GM12878 (cell line): ENCODE measurements at regions not wholly inside any gene's neighbourhood (a gene's known extent, or its start where the extent isn't known, plus 50 kb on each side); places are given as distances from the start of the nearest gene placed in this dataset.

Experiments
- ATAC-seq: fragments of 200-7000 bp; cut with Tn5 transposase; 3 replicates; pipeline ENCODE4 v1.9.1; 2020; ENCODE audit warnings: mild to moderate bottlenecking, moderate library complexity
- BruUV-seq: library from RNA; stranded (reverse); fragments of 400-500 nt; replicated peaks from 2 replicates; lab custom pipeline; 2021; lab: Mats Ljungman, UMichigan
- CTCF ChIA-PET: fragments of 300-600 bp; sonication (Branson Sonifier 250); formaldehyde crosslinking; extraction: SDS; loops from one replicate; lab custom pipeline; 2021; ENCODE audit warnings: inconsistent platforms; lab: Yijun Ruan, JAX
- POLR2A ChIA-PET: fragments of 350-600 bp; formaldehyde crosslinking; extraction: SDS; loops from one replicate; lab custom pipeline; 2021; ENCODE audit warnings: inconsistent platforms; lab: Charles Lee
- RAD21 ChIA-PET: fragments of 300-600 bp; sonication (Branson Sonifier 250); formaldehyde crosslinking; loops from one replicate; lab custom pipeline; 2023; ENCODE audit warnings: antibody characterized with exemption; ENCODE audit not compliant: unreplicated experiment; lab: Charles Lee
- SMC1A ChIA-PET: fragments of 300-600 bp; sonication (Branson Sonifier 250); formaldehyde crosslinking; loops from one replicate; lab custom pipeline; 2023; ENCODE audit not compliant: unreplicated experiment, uncharacterized antibody; lab: Charles Lee
- DNase-seq: peaks from one replicate; pipeline ENCODE4 v3.0.0-alpha.2; 2011; ENCODE audit warnings: low read depth, low spot score
- FAIRE-seq: peaks from 3 replicates; lab custom pipeline; 2011; peaks lifted over from hg19 to GRCh38; lab: Jason Lieb, UNC
- H2AFZ ChIP-seq: 2 replicates; pipeline ENCODE4 v1.6.0; 2011; ENCODE audit warnings: low read depth, low read length, control low read depth; ENCODE audit not compliant: control insufficient read depth
- H3K27ac ChIP-seq: 2 replicates; pipeline ENCODE4 v1.5.1; 2011; ENCODE audit warnings: control low read depth; ENCODE audit not compliant: control insufficient read depth, insufficient read depth
- H3K27me3 ChIP-seq, 2 experiments: replicated peaks in 1 of 2; 2 replicates each; pipeline versions ENCODE4 v1.6.0 to v1.6.1; 2011; ENCODE audit warnings: low read length in 1 of 2; ENCODE audit not compliant: control insufficient read depth in 2 of 2, insufficient read depth in 2 of 2
- H3K36me3 ChIP-seq, 2 experiments: 2 replicates each; pipeline ENCODE4 v1.5.1; 2011; ENCODE audit warnings: low read length in 1 of 2; ENCODE audit not compliant: control insufficient read depth in 2 of 2, insufficient read depth in 2 of 2
- H3K4me1 ChIP-seq: 2 replicates; pipeline ENCODE4 v1.6.1; 2011; ENCODE audit warnings: mild to moderate bottlenecking, low read length, moderate library complexity, mixed read lengths; ENCODE audit not compliant: control insufficient read depth, insufficient read depth
- H3K4me2 ChIP-seq: 2 replicates; pipeline ENCODE4 v1.6.0; 2011; ENCODE audit warnings: control low read depth; ENCODE audit not compliant: control insufficient read depth, insufficient read depth
- H3K4me3 ChIP-seq: fragments of 200-600 bp; sonication (generic); 2 replicates; pipeline ENCODE4 v1.5.1; 2016
- H3K79me2 ChIP-seq: 2 replicates; pipeline ENCODE4 v1.6.0; 2011; ENCODE audit warnings: low read length; ENCODE audit not compliant: control insufficient read depth, insufficient read depth
- H3K9ac ChIP-seq: 2 replicates; pipeline ENCODE4 v1.8.0; 2011; ENCODE audit warnings: low read length, control low read depth, mixed read lengths; ENCODE audit not compliant: control insufficient read depth, insufficient read depth
- H3K9me3 ChIP-seq: replicated peaks from 3 replicates; pipeline ENCODE4 v1.5.1; 2011; ENCODE audit warnings: mild to moderate bottlenecking, low read length; ENCODE audit not compliant: control insufficient read depth, insufficient read depth
- H4K20me1 ChIP-seq: 2 replicates; pipeline ENCODE4 v1.6.0; 2011; ENCODE audit not compliant: control insufficient read depth, insufficient read depth
- ASH2L ChIP-seq: fragments of 300-600, 200-600 bp; sonication (generic); IDR thresholded peaks from 2 replicates; pipeline ENCODE4 v1.6.1; 2017; ENCODE audit warnings: low read depth, mild to moderate bottlenecking, borderline replicate concordance
- BACH1 ChIP-seq: fragments of 450-650 bp; IDR thresholded peaks from 2 replicates; pipeline ENCODE4 v1.6.1; 2017; ENCODE audit warnings: mild to moderate bottlenecking, borderline replicate concordance
- BMI1 ChIP-seq: fragments of 450-650 bp; IDR thresholded peaks from 2 replicates; pipeline ENCODE4 v1.6.1; 2016; ENCODE audit warnings: mild to moderate bottlenecking, moderate library complexity, borderline replicate concordance
- CBX5 ChIP-seq: sonication (generic); IDR thresholded peaks from 2 replicates; pipeline ENCODE4 v1.6.1; 2016; ENCODE audit warnings: low read depth, moderate library complexity, mild to moderate bottlenecking, inconsistent platforms
- ELK1 ChIP-seq: IDR thresholded peaks from 2 replicates; pipeline ENCODE4 v1.6.1; 2012; ENCODE audit warnings: low read depth, low read length, improper control_type of control experiment
- IKZF2 ChIP-seq, 2 experiments: fragments of 450-650 bp; IDR thresholded peaks; 2 replicates each; pipeline ENCODE4 v1.6.1; 2017; ENCODE audit warnings: mild to moderate bottlenecking in 2 of 2, moderate library complexity in 2 of 2
- MEF2B ChIP-seq: fragments of 450-650 bp; IDR thresholded peaks from 2 replicates; pipeline ENCODE4 v1.6.1; 2018; ENCODE audit warnings: mild to moderate bottlenecking, moderate library complexity; ENCODE audit not compliant: partially characterized antibody, poor library complexity, severe bottlenecking
- MLLT1 ChIP-seq: fragments of 450-650 bp; IDR thresholded peaks from 2 replicates; pipeline ENCODE4 v1.6.1; 2016; ENCODE audit warnings: mild to moderate bottlenecking
- MYC ChIP-seq: IDR thresholded peaks from 2 replicates; pipeline ENCODE4 v1.6.1; 2011; ENCODE audit warnings: mild to moderate bottlenecking, low read length, moderate library complexity, inconsistent platforms; ENCODE audit not compliant: insufficient read depth, insufficient replicate concordance, insufficient read length, severe bottlenecking
- NFIC ChIP-seq: IDR thresholded peaks from 2 replicates; pipeline ENCODE4 v1.6.1; 2012; ENCODE audit warnings: low read depth, mild to moderate bottlenecking, inconsistent platforms, low read length, moderate library complexity
- NFYA ChIP-seq: IDR thresholded peaks from 2 replicates; pipeline ENCODE4 v1.6.1; 2011; ENCODE audit warnings: low read depth, mild to moderate bottlenecking, low read length, improper control_type of control experiment, borderline replicate concordance
- NKRF ChIP-seq: fragments of 450-650 bp; conservative IDR thresholded peaks from 2 replicates; pipeline ENCODE4 v1.6.1; 2017; ENCODE audit warnings: mild to moderate bottlenecking, moderate library complexity
- PML ChIP-seq: IDR thresholded peaks from 2 replicates; pipeline ENCODE4 v1.6.1; 2012; ENCODE audit warnings: low read length, inconsistent platforms
- POU2F2 ChIP-seq: IDR thresholded peaks from 3 replicates; pipeline ENCODE4 v1.6.1; 2011; ENCODE audit warnings: low read depth, mild to moderate bottlenecking, low read length, borderline replicate concordance
- RELA ChIP-seq: fragments of 450-650 bp; IDR thresholded peaks from 2 replicates; pipeline ENCODE4 v1.8.0; 2014; ENCODE audit warnings: borderline replicate concordance; ENCODE audit not compliant: partially characterized antibody
- RUNX3 ChIP-seq: IDR thresholded peaks from 2 replicates; pipeline ENCODE4 v1.6.1; 2012; ENCODE audit warnings: low read length, inconsistent platforms
- SMC3 ChIP-seq: IDR thresholded peaks from 2 replicates; pipeline ENCODE4 v1.6.1; 2011; ENCODE audit warnings: low read length, improper control_type of control experiment, borderline replicate concordance
- SP1 ChIP-seq: IDR thresholded peaks from one replicate; pipeline ENCODE4 v1.6.1; 2011; ENCODE audit warnings: low read depth, low read length
- SUPT20H ChIP-seq: IDR thresholded peaks from 2 replicates; pipeline ENCODE4 v1.6.1; 2011; ENCODE audit warnings: low read depth, mild to moderate bottlenecking, low read length, moderate library complexity, borderline replicate concordance; ENCODE audit not compliant: control insufficient read depth
- YBX1 ChIP-seq: fragments of 450-650 bp; IDR thresholded peaks from 2 replicates; pipeline ENCODE4 v1.6.1; 2016; ENCODE audit warnings: antibody characterized with exemption
- WGBS: methylation state at CpG from one replicate; pipeline ENCODE4 v1.1.6; 2016; ENCODE audit warnings: low lambda C conversion rate; ENCODE audit not compliant: insufficient replicate concordance, insufficient coverage; ENCODE audit errors: missing lambda C conversion rate; 5-methylcytosine and 5-hydroxymethylcytosine counted together
- in situ Hi-C: fragments of 300-500 bp; cut with MboI; formaldehyde crosslinking; loops from 9 replicates; pipeline ENCODE4 v1.14.3; 2018; ENCODE audit warnings: mixed read lengths
- intact Hi-C: fragments of 100-400 bp; cut with micrococcal nuclease; formaldehyde crosslinking; loops from one replicate; pipeline ENCODE4 v1.14.2; 2022; ENCODE audit not compliant: unreplicated experiment

- Histone ChIP-seq H3K4me3 (no peak overlapping the region), H2AFZ (no peak overlapping the region), H3K9ac (no peak overlapping the region), H3K27me3 (no peaks in the 10 kb centered on the region), H3K4me1 (no peaks in the 10 kb centered on the region), H3K9me3 (no peaks in the 10 kb centered on the region), H3K36me3 (no peaks in the 10 kb centered on the region), H3K79me2 (no peaks in the 10 kb centered on the region), H4K20me1 (no peaks in the 10 kb centered on the region), H3K27ac (no peak overlapping the region), H3K4me2 (no peak overlapping the region)
- TF ChIP-seq CBX5, result no peak
- no peak for TF ChIP-seq RELA
- no peak for TF ChIP-seq ELK1
- TF ChIP-seq SUPT20H, result no peak
- no peak for TF ChIP-seq YBX1
- no peak for TF ChIP-seq SP1
- no peak for TF ChIP-seq ASH2L
- no peak for TF ChIP-seq PML
- no peak for TF ChIP-seq BMI1
- TF ChIP-seq MYC, result no peak
- no peak for TF ChIP-seq NFIC
- TF ChIP-seq MLLT1, result no peak
- TF ChIP-seq POU2F2, result no peak
- TF ChIP-seq IKZF2 (IDR thresholded peaks at IDR 0.05), result no peak
- TF ChIP-seq NFYA, result no peak
- no peak for TF ChIP-seq BACH1
- TF ChIP-seq SMC3, result no peak
- TF ChIP-seq NKRF, result no peak
- TF ChIP-seq RUNX3, result no peak
- TF ChIP-seq MEF2B, result no peak
- CTCF ChIA-PET, result interaction anchor here (0.6 kb wide), 1 partner anchor 39 kb away, joined by 3 read pairs; no protein-coding TSS in a partner anchor
- intact Hi-C loops, result no loop called here
- in situ Hi-C loops, result no loop called here
- POLR2A ChIA-PET, result no interaction called here
- no peak for FAIRE-seq
- no TSS peak for BruUV-seq
- ATAC-seq, result no peak
- SMC1A ChIA-PET, result interaction anchor here (1.0 to 1.3 kb wide), 2 partner anchors 10 to 12 kb away, joined by 5 to 6 read pairs; no protein-coding TSS in a partner anchor
- DNase-seq, result no peak
- 72% methylated on average over 2 of the region's 2 CpGs for WGBS
- RAD21 ChIA-PET, result no interaction called here
Observed at GRCh38 chr12:91887957-91888356, 257.7 kb downstream of the BTG1 start.
